HG03108 (cell line): ENCODE measurements at regions not wholly inside any gene's neighbourhood (a gene's known extent, or its start where the extent isn't known, plus 50 kb on each side); places are given as distances from the start of the nearest gene placed in this dataset.
"Not testable (repeated sequence)": the region's sequence is repeated elsewhere in the genome, so short reads cannot be mapped to it uniquely, and the experiment has no call there.

Source experiments
- ATAC-seq: cut with Tn5 transposase; IDR thresholded peaks from one replicate; pipeline ENCODE4 v1.9.1; 2021; ENCODE audit warnings: moderate library complexity; ENCODE audit not compliant: unreplicated experiment

DNA sequence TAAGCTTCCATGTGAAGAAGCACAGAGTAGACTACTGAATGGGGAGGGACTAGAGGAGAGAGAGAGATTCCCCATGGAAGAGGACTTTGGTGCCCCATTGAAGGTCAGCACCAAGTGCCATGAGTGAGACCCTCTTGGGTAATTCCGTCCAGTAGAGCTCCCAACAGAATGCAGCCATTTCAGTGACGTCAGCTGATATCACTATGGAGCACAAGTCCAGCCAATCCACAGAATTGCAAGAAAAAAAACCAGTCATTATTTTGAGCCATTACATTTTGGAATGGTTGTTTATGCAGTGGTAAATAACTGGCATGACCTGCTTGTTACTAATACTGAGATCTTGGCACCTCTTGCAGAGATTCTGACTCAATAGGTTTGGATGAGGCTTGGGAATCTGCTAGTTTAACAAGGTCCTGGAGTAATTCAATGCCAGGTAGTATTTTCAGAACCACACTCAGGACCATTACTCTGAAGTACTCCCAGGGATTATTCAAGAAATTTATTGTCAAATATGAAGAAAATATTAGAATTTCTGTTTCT, 52.6 kb upstream of the SP8 start:
- ATAC-seq, result no peak

DNA sequence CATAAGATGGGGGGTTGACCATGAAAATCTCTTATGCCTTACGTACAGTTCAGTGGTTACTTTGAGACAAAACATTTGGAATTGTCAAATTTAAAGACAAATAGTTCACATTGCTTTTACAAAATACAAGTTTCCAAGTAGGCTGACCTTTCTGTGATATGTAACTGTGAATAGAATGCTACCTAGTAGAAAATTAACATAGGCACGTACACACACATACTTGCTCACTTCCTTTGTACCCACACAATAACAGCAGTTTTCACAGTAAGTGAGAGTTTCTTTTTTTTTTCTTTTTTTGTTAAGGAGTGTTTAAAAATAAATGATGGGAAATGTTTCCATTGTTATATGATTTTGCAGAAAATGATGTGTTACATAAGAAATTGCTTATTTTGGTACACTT, 53.3 kb upstream of the SP8 start:
- ATAC-seq, result peak; percentile 44

DNA sequence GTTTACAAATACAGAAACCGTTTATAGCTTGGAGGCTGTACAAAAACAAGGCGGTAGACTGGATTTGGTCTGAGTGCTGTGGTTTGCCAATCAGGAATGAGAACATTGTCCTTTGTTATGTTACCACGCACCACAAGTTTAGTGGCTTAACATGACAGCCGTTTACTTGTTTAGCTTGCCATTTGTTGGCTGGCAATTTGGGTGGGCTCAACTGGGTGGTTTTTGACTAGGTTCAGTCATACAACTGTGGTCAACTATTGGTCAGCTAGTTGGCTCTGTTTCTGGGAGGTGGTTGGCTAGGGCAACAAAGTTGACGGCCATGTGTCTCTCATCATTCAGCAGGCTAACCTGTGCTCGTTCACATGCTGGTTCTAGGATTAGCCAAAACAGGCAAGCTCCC, 60.1 kb upstream of the SP8 start:
- no peak for ATAC-seq

DNA sequence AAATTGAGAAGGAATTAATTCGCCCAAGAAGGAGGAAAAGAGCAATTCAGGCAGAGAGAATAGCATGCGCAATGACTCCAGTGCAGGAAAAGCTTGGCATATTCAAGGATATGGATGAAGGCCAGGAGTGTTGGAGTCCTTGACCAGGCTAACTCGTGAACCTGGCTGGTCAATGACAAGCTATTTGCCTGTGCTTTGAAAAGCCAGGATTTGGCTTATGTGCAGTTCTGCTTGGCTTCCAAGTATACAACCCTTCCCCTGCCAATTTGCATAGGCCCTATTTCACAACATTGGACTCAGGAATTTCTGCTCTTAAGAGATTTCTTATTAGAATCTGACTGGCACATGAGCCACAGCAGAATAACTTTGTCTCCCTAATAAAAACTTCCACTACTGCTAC, 72.3 kb upstream of the SP8 start:
- no peak for ATAC-seq

DNA sequence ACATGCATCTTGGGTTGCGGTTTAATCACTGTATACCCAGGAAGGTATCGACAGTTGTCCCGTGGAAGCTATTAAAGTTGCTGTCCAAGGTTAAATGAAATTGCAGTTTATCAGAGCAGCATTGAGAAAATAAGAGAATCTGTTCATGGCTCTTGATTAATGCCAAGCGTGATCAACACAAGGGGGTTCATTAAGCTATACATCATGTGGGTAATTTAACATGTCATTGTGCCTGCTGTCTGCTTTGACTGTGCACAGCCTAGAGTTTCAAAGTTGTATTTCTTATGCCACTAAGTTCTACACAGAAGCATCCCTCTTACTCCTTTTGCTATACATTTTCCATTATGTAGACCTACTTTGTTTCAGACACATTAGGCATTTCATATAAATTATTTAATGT, 74.8 kb upstream of the SP8 start:
- no peak for ATAC-seq

DNA sequence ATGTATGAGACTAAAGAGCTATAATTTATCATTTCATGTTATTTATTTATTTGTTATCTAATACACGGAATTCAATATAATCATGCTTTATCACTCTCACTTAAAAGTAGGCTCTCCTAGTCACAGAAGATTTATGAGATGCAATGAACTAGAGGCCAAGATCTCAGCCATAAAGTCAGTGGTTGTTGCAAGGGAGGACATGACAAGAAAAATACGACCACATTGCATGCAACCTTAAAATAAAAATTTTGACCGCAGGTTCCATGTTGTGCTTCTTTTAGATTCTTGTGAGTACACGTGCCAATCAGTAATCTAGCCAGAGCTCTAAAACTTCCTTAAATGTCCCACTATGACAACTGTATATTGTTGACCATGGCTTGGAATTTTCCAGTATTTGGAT, 75.9 kb upstream of the SP8 start:
- no peak for ATAC-seq

DNA sequence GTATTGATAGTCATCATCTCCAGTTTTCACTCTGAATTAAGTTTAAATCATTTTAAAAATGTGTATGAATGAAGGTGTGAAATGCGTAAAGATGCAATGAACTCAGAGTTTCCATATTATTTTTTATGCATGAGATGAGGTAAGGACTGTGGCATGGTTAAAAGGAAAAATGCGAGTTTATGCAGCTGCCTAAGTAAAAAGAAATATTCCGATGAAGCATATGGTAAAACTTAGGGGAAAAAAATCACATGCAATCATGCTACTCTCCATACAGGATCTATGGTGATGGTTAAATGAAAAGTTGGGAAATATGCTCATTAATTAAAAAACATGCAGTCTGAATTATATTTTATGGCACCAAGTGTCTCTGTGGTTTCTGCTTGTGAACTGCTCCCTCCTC, 77.5 kb upstream of the SP8 start:
- ATAC-seq, result no peak

DNA sequence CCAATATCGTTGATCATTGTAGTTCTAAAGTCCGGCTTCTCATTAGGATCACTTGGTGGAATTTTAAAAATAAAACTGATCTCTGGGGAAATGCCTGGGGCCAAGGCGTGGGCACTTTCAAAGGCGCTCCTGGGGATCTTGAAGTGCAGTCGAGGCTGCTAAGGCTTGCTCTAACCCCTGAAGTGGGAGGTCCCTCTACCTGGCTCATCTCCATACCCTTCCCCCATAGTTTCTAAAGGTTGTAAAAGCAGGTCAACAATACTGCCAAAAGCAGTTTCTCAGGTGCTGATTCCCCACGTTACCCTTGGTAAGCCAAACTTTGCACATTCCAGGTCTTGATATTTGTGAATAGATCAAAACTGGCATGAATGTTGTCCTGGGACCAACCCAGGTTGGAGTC, 79.0 kb upstream of the SP8 start:
- no peak for ATAC-seq

DNA sequence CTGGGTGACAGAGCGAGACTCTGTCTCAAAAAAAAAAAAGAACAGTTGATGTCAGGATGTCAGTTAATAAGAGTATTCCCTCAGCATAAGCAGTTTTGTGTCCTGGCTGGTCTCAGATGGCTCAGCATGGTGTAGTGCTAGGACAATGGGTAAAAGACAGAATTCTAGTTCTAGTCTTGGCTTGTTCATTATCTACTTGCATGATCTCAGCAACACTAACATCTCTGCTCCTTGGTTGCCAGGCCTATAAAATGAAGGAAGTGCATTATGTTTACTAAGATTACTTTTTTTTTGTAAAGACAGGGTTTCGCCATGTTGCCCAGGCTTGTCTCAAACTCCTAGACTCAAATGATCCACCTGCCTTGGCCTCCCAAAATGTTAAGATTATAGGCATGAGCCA, 84.3 kb upstream of the SP8 start:
- no peak for ATAC-seq

DNA sequence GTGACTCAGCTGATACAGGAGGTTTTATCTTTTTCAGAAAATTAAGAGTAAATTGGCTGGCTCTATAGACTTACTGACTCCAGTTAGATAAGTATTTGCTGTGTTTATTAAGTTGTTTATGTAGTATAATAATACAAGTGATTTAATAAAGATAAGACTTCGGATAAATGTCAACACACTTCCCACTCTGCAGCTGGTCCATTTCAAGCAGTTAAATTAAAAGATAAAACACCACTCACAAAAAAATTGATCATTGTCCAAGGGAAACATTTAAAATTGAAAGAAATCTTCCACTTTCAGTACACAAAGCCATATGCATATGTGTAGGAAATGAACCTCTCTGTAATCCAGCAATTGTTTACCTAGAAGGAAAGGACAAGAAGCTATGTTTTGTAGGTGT, 106.1 kb upstream of the SP8 start:
- no peak for ATAC-seq

DNA sequence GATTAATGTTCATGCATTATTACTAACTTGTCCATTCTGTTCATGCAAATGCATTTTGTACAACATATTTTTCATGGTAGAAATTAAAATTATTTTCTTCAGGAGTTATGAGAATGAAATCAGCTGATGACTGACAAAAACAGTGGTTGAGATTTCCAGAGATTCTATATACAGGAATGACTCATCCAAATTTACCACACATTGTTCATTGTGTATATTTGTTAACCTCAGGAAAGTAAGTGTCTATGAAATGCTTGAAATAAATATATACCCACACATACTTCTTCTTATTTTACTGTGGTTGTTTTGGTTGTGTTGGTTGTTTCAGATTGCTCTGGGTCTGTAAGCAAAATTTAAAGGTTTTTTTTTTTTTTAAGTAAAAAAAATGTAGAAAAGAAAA, 108.1 kb upstream of the SP8 start:
- no peak for ATAC-seq

DNA sequence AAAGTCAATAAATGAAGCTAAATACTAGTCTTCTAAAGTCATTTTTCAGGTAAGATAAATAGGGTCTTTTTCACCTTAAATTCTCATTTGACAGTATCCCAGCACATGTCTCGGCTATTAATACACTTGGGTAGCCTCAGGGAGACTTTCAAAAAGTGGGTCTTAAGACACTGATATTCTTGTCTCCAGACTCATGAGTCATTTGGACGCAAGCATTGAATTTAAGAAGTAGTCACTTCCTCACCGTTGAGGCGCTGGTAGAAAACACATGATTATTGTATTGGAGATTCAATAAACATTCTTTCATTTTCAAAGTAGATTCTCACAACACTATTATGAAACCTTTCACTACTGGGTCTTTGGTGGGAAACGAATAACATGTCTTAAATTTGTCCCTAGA, 108.9 kb upstream of the SP8 start:
- no peak for ATAC-seq

DNA sequence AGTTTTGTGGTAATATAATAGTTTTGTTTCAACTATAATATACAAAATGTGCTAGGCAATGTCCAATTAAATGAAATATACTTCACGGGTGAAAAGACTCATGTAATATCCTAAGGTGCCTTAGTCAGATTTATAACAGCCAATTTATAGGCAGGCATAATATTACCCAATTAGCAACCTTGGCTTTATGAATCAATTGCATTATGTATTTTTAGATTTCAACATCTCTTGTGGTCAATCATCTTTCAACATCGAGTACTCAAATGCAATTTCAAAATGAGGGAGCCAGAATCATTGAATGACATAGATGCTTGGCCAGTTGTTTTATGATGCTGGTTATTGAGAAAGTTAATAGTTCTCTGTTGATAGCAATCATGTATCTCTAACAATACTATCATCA, 110.3 kb upstream of the SP8 start:
- ATAC-seq, result no peak

DNA sequence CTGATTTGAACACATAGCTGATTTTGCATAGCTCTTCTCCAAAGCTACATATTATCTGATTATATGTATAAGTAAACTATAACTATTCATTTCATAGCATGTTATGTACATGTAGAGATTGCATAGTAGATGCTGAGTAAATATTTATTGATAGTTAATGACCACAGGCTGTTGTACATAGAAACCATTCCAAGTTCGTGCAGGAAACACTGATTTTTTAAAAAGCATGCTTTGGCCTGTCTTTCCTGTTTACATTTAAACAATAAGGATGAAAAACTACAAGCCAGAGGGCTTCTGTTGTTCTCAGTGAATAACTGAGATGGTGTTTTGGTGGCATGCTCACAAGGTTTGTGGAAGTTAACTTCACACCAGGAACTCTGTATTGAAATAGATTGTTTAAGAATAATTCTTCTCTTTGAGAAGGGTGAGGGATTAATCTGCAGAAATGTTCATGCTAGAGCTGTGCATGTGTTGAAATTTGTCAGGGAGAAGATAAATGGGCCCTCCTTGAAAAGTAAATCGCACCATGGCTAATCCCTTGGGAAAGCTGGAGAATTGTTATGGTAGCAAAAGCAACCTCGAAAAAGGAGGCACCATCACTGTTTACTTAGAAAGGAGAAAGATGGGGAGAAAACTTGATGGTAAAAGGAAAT, 120.2 kb upstream of the SP8 start:
- no peak for ATAC-seq

DNA sequence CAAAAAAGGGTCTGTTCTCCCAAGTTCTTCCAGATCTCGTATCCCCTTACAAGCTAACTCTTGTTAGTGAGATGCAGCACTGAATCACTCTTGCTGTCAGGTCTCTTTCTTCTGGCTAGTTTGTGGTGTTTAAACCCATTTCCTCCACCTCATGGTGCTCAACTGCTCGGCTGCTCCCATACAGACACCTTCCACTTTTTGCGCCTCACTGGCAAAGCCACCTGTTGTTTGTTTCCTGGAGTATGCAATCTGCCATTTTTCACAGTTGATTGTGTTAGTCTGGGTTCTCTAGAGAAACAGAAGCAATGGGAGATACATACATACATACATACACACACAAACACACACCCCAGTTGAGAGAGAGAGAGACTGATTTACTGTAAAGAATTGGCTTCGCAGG, 124.4 kb upstream of the SP8 start:
- ATAC-seq, result no peak

DNA sequence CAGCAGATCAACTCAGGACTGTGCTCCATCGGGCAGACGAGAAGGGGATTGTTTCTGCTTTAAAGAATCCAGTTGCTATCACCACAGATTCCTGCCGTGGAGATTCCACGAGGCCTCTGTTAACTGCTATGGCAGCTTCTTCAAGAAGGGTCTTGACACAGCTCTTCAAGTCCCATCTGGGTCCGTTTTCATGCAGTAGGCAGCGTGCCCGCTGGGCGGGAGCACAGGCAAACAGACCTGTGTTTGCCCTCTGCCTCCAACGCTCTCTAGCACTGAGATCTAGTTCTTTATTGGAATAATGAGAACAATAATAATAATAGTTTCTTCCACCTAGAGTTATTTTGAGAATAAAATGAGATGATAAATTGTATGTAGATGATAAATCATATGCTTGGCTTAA, 127.2 kb upstream of the SP8 start:
- ATAC-seq, result no peak

DNA sequence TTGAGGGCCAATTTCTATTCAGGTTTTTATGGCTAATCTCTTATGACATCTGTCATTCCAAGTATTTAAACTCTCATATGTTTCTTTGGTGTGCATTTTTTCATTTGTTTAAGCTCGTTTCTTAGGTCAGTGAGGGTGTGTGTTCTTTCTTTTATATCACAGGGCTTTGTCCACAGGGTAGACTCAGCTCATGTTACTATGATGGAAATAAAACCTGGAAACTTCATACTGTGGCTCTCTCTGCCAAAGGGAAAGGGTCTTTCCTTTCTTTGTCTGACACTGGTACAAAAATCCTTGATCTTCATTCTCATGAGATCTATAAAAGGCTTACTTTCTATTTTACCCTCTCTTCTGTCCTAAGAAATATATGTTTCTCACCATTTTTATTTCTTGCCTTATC, 129.6 kb upstream of the SP8 start:
- no peak for ATAC-seq

DNA sequence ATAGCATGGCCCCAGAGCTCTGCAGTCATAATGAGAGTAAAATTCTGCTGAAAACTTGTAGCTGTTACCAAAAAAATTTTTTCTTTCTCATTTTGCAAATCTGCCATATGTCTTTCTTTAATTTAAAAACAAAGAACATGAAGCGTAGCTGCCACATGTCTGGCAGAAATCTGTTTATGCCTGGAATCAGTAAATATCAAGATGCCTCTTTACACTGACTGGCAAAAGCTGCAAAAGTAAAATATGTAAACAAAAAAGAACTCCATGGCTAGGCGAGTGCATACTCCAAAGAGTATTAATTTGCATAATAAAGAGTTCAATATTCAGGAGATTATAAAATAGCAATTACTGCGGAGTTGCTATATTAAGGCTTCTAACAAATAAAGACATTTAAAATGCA, 130.9 kb upstream of the SP8 start:
- no peak for ATAC-seq

DNA sequence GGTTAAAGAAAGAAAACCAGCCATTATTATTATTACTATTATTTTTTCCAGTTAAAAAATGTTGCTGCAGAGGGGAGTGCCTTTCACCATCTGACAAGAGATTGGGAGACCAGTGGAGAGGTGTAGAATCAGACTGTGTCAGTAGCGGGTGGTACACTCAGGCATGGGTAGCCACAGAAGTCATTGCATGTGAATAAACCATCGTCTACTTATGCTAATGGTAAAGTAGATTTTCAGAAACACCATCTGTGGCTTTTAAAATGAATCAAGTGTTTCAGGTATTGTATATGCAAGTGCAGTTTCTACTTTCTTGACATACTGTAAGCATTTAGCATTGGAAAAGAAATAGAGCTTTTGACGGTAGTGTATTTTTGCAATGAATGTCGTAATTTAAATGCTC, 131.5 kb upstream of the SP8 start:
- no peak for ATAC-seq

DNA sequence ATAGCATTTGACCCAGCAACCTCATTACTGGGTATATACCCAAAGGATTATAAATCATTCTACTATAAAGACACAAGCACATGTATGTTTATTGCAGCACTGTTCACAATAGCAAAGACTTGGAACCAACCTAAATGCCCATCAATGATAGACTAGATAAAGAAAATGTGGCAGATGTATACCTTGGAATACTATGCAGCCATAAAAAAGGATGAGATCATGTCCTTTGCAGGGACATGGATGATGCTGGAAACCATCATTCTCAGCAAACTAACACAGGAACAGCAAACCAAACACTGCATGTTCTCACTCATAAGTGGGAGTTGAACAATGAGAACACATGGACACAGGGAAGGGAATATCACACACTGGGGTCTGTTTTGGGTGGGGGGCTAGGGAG, 140.5 kb upstream of the SP8 start:
- not testable (repeated sequence) for ATAC-seq

DNA sequence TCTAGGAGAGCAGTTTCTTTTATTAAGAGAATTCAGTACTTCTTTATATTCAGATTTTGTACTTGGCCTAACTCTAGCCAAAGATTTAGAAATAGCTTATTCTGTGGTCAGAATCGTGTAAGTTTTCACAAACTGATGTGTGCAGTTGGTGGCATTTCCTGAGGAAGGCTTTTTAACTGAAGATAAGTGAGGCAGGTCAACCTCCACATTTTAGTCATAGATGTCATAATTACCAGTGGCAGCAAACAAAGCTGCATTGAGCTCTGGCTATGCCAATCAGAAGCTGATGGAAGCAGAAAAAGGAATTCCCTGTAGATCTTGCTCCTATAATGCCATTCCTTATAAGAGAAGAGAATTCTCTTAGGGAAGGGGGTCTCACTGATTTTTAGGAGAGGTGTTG, 141.3 kb upstream of the SP8 start:
- ATAC-seq, result no peak

DNA sequence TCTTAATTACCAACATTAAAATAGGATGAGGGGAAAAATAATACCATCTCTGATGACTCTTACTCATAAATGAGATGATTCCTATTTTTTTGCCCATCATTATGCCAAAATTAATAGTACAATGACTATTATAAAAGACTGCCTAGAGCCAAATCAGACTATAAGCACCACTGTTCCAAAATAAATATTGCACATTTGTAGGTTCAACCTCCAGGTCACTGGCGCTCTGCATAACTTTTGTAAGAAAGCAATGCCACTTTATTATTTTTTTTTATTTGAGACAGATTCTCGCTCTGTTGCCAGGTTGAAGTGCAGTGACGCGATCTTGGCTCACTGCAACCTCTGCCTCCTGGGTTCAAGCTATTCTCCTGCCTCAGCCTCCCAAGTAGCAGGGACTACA, 142.5 kb upstream of the SP8 start:
- no peak for ATAC-seq

DNA sequence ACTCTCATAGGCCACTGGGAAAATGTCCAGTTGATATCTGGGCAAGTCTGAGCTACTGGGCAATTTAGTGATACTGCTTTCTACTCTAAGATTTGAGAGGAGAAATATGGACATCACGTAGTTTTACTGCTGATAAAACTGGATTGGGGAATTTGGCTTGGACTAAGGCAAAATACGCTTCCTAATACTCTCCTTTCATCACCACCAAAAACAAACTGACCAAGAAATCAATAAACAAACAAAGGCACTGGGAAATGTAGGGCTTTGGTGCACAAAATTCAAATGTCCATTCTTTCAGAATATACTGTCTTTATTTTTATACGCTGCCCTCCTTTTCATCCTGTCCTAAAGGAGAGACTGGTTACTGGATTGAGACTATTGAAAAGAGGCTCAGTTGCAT, 145.1 kb upstream of the SP8 start:
- ATAC-seq, result no peak
